OCI-LY7 (cell line): ENCODE measurements at regions not wholly inside any gene's neighbourhood (a gene's known extent, or its start where the extent isn't known, plus 50 kb on each side); places are given as distances from the start of the nearest gene placed in this dataset.
"Not testable (repeated sequence)": the region's sequence is repeated elsewhere in the genome, so short reads cannot be mapped to it uniquely, and the experiment has no call there.

ENCODE experiments used
- EZH2phosphoT487 ChIP-seq: fragments of 200-600 bp; sonication (generic); IDR thresholded peaks from 2 replicates; pipeline ENCODE4 v1.6.1; 2018; ENCODE audit warnings: low read depth, borderline replicate concordance, mild to moderate bottlenecking, mixed run types, antibody characterized with exemption, low read length, moderate library complexity, mixed read lengths
- TF ChIP-seq, protein P1 (sequence below): fragments of 200-600 bp; sonication (generic); conservative IDR thresholded peaks from 2 replicates; pipeline ENCODE4 v1.5.1; 2014; ENCODE audit warnings: mild to moderate bottlenecking, antibody characterized with exemption, low read length, moderate library complexity, mixed read lengths

DNA sequence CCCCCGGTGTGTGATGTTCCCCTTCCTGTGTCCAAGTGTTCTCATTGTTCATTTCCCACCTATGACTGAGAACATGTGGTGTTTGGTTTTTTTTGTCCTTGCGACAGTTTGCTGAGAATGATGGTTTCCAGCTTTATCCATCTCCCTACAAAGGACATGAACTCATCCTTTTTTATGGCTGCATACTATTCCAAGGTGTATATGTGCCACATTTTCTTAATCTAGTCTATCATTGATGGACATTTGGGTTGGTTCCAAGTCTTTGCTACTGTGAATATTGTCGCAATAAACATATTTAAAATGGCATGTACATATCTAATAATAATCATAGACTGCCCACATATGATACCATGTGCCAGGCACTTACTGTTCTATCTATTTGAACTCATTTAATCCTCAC is 491.0 kb downstream of the MED13L start:
- TF ChIP-seq, protein P1, sequence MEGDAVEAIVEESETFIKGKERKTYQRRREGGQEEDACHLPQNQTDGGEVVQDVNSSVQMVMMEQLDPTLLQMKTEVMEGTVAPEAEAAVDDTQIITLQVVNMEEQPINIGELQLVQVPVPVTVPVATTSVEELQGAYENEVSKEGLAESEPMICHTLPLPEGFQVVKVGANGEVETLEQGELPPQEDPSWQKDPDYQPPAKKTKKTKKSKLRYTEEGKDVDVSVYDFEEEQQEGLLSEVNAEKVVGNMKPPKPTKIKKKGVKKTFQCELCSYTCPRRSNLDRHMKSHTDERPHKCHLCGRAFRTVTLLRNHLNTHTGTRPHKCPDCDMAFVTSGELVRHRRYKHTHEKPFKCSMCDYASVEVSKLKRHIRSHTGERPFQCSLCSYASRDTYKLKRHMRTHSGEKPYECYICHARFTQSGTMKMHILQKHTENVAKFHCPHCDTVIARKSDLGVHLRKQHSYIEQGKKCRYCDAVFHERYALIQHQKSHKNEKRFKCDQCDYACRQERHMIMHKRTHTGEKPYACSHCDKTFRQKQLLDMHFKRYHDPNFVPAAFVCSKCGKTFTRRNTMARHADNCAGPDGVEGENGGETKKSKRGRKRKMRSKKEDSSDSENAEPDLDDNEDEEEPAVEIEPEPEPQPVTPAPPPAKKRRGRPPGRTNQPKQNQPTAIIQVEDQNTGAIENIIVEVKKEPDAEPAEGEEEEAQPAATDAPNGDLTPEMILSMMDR = not testable (repeated sequence)
- not testable (repeated sequence) for TF ChIP-seq EZH2phosphoT487
